Liver (tissue), 3 donors: ENCODE measurements at regions not wholly inside any gene's neighbourhood (a gene's known extent, or its start where the extent isn't known, plus 50 kb on each side); places are given as distances from the start of the nearest gene placed in this dataset.

ENCODE experiments used
- CTCF ChIP-seq: fragments of 150-350 bp; IDR thresholded peaks from 2 replicates; pipeline ENCODE4 v1.5.1; 2017; ENCODE audit warnings: improper control_type of control experiment, low read depth, low read length; ENCODE audit not compliant: missing input control
- EGR1 ChIP-seq, 2 donors: IDR thresholded peaks; 2 replicates each; pipeline ENCODE4 v1.6.1; 2016 to 2018; ENCODE audit warnings: antibody characterized with exemption in 2 of 2, low read depth in 2 of 2
- MAX ChIP-seq: IDR thresholded peaks from 2 replicates; pipeline ENCODE4 v1.6.1; 2016; ENCODE audit warnings: antibody characterized with exemption
- RAD21 ChIP-seq, 2 donors: IDR thresholded peaks; 2 replicates each; pipeline ENCODE4 v1.6.1; 2016; ENCODE audit warnings: antibody characterized with exemption in 2 of 2, mild to moderate bottlenecking in 2 of 2
- RXRA ChIP-seq, 2 donors: IDR thresholded peaks; 2 replicates each; pipeline ENCODE4 v1.6.1; 2017 to 2018; ENCODE audit warnings: antibody characterized with exemption in 2 of 2, mild to moderate bottlenecking in 1 of 2
- TAF1 ChIP-seq: conservative IDR thresholded peaks from 2 replicates; pipeline ENCODE4 v1.6.1; 2016; ENCODE audit warnings: antibody characterized with exemption, mild to moderate bottlenecking
- YY1 ChIP-seq: IDR thresholded peaks from 2 replicates; pipeline ENCODE4 v1.6.1; 2016; ENCODE audit warnings: antibody characterized with exemption, mild to moderate bottlenecking
- TF ChIP-seq, protein P1 (sequence below): IDR thresholded peaks from 2 replicates; pipeline ENCODE4 v1.6.1; 2016; ENCODE audit warnings: antibody characterized with exemption
- TF ChIP-seq, protein P2 (sequence below): IDR thresholded peaks from 2 replicates; pipeline ENCODE4 v1.6.1; 2016; ENCODE audit warnings: antibody characterized with exemption
- donor health status: healthy.
- donor health status: healthy.

- TF ChIP-seq EGR1 (IDR thresholded peaks at IDR 0.05; ENCODE audit: low read depth in 2 of 2) (no peak), CTCF (no peak), YY1 (no peak), RXRA (IDR thresholded peaks at IDR 0.05) (no peak), TAF1 (no peak), RAD21 (IDR thresholded peaks at IDR 0.05) (no peak), MAX (no peak)
- TF ChIP-seq, protein P1, sequence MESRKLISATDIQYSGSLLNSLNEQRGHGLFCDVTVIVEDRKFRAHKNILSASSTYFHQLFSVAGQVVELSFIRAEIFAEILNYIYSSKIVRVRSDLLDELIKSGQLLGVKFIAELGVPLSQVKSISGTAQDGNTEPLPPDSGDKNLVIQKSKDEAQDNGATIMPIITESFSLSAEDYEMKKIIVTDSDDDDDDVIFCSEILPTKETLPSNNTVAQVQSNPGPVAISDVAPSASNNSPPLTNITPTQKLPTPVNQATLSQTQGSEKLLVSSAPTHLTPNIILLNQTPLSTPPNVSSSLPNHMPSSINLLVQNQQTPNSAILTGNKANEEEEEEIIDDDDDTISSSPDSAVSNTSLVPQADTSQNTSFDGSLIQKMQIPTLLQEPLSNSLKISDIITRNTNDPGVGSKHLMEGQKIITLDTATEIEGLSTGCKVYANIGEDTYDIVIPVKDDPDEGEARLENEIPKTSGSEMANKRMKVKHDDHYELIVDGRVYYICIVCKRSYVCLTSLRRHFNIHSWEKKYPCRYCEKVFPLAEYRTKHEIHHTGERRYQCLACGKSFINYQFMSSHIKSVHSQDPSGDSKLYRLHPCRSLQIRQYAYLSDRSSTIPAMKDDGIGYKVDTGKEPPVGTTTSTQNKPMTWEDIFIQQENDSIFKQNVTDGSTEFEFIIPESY: no peak
- TF ChIP-seq, protein P2, sequence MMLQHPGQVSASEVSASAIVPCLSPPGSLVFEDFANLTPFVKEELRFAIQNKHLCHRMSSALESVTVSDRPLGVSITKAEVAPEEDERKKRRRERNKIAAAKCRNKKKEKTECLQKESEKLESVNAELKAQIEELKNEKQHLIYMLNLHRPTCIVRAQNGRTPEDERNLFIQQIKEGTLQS: no peak
Measured at GRCh38 chr15:35218215-35218614, 133.1 kb upstream of the NANOGP8 start.
